ENCODE measurements at regions not wholly inside any gene's neighbourhood (a gene's known extent, or its start where the extent isn't known, plus 50 kb on each side); places are given as distances from the start of the nearest gene placed in this dataset.

DNA sequence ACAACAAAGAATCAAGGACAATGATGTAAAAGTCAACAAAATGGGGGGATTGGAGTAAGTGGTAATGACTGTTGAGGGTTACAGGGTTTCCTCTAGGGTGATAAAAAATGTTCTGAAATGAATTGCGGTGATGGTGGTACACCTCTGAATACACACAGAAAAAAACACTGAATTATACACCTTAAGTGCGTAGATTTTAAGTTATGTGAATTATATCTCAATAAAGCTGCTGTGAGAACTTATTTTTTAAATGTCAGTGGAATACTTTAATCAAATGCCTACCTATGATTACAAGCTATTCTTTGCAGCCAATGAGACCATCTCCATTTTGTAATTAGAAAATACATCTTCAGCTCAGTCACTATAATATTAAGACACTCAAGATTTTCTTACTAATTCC, 53.5 kb downstream of the ZNF608 start:
- ChIA-PET CTCF (interaction anchor here (0.7 kb wide), 1 partner anchor 46 kb away, joined by 3 read pairs; no protein-coding TSS in a partner anchor), POLR2A (no interaction called here)
- TF ChIP-seq, protein P1, sequence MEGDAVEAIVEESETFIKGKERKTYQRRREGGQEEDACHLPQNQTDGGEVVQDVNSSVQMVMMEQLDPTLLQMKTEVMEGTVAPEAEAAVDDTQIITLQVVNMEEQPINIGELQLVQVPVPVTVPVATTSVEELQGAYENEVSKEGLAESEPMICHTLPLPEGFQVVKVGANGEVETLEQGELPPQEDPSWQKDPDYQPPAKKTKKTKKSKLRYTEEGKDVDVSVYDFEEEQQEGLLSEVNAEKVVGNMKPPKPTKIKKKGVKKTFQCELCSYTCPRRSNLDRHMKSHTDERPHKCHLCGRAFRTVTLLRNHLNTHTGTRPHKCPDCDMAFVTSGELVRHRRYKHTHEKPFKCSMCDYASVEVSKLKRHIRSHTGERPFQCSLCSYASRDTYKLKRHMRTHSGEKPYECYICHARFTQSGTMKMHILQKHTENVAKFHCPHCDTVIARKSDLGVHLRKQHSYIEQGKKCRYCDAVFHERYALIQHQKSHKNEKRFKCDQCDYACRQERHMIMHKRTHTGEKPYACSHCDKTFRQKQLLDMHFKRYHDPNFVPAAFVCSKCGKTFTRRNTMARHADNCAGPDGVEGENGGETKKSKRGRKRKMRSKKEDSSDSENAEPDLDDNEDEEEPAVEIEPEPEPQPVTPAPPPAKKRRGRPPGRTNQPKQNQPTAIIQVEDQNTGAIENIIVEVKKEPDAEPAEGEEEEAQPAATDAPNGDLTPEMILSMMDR (IDR thresholded peaks at IDR 0.05; ENCODE audit: insufficient read depth, low read depth, low read length): no peak
- Histone ChIP-seq H3K36me3 (ENCODE audit: control insufficient read depth, insufficient read depth, low read length) (no peaks in the 10 kb centered on the region), H3K27me3 (ENCODE audit: control insufficient read depth, insufficient read depth, low read length) (no peaks in the 10 kb centered on the region), H3K4me3 (ENCODE audit: low read depth, low read length) (no peak overlapping the region)
- no peak for DNase-seq (ENCODE audit: low read depth)

DNA sequence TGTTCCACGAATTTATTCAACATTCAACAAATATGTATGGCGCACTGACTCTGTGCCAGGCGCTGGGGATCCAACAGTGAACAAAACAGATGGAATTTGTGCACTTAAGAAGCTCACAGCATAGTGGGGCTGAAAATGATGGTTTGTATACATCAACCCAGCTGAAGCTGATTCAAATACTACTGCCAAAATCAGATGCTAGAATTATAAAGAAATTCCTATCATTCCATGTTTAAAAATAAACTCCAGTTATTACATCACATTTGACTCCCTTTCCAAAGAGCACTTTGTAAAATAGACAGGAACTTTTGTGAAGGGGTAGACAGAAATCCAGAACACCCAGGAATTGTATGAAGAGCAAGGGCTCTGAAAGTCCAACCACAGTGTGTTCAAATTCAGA, 54.1 kb downstream of the ZNF608 start:
- POLR2A ChIA-PET: no interaction called here
- no peaks in the 10 kb centered on the region for H3K27me3 ChIP-seq (ENCODE audit: control insufficient read depth, insufficient read depth, low read length)

DNA sequence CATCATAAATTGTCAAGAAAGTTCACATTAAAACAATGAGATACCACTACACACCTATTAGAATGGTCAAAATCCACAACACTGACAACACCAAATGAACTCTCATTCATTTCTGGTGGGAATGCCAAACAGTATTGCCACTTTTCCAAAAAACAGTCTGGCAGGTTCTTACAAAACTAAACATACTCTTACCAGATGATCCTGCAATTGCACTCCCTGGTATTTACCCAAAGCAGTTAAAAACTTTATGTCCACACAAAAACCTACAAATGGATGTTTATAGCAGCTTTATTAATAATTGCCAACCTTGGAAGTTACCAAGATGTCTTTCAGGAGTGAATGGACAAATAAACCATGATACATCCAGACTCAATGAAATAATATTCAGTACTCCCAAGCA, 56.8 kb downstream of the ZNF608 start:
- TF ChIP-seq, protein P1 (IDR thresholded peaks at IDR 0.05; ENCODE audit: insufficient read depth, low read depth, low read length): no peak
- ChIA-PET POLR2A (no interaction called here), CTCF (no interaction called here)
- H3K27me3 ChIP-seq (ENCODE audit: control insufficient read depth, insufficient read depth, low read length): no peaks in the 10 kb centered on the region
- no peaks in the 10 kb centered on the region for H3K36me3 ChIP-seq (ENCODE audit: control insufficient read depth, insufficient read depth, low read length)
- DNase-seq (ENCODE audit: low read depth): no peak
- H3K4me3 ChIP-seq (ENCODE audit: low read depth, low read length): no peak overlapping the region

More for the DNA sequence above, 54.1 kb downstream of the ZNF608 start:
- CTCF ChIA-PET: interaction anchor here (0.7 kb wide), 1 partner anchor 45 kb away, joined by 3 read pairs; no protein-coding TSS in a partner anchor
- Histone ChIP-seq H3K4me3 (ENCODE audit: low read depth, low read length) (no peak overlapping the region), H3K36me3 (ENCODE audit: control insufficient read depth, insufficient read depth, low read length) (no peaks in the 10 kb centered on the region)
- DNase-seq (ENCODE audit: low read depth): peak; percentile 24
- TF ChIP-seq, protein P1 (IDR thresholded peaks at IDR 0.05; ENCODE audit: insufficient read depth, low read depth, low read length): no peak

DNA sequence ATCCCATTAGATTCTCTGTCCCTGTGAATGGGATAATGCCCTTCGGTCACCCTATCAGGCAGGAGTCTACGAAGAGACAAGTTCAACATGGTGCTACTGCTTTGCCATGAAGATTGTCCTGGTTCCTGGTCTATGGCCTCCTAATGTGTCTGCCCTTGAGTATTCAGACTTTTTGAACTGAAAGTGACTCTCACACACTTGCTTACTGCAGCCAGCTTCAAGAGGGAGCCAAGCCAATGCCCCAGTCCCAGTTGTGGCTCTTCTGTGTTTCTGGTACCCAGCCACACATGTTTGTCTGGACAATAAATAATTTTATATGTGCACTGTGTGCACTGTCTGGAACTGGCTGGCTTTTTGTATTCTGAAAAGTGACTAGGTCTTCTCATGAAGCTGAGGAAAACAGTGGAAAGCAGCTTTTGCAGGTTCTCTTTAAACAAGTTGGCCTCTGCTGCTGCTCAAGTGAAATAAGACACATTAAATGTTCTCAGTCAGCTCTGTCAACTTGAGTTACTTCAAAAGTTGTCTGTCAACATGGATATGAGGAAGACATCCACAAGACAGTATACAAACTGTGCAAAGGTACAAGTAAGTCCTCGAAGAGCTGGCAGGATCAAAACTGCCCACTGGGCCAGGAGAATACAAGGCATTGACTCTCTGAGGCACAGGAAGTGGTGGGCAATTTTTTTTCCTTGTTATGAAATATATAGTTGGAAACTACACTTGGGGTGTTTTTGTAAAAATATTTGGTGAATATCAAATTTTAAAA, 60.0 kb downstream of the ZNF608 start:
- no peaks in the 10 kb centered on the region for H3K27me3 ChIP-seq (ENCODE audit: control insufficient read depth, insufficient read depth, low read length)
- ChIA-PET POLR2A (interaction anchor here (0.5 kb wide), 1 partner anchor 1931 kb away, joined by 5 read pairs; no protein-coding TSS in a partner anchor), CTCF (no interaction called here)
- TF ChIP-seq, protein P1 (IDR thresholded peaks at IDR 0.05; ENCODE audit: insufficient read depth, low read depth, low read length): no peak
- H3K36me3 ChIP-seq (ENCODE audit: control insufficient read depth, insufficient read depth, low read length): no peaks in the 10 kb centered on the region
- no peak for DNase-seq (ENCODE audit: low read depth)
- H3K4me3 ChIP-seq (ENCODE audit: low read depth, low read length): no peak overlapping the region

DNA sequence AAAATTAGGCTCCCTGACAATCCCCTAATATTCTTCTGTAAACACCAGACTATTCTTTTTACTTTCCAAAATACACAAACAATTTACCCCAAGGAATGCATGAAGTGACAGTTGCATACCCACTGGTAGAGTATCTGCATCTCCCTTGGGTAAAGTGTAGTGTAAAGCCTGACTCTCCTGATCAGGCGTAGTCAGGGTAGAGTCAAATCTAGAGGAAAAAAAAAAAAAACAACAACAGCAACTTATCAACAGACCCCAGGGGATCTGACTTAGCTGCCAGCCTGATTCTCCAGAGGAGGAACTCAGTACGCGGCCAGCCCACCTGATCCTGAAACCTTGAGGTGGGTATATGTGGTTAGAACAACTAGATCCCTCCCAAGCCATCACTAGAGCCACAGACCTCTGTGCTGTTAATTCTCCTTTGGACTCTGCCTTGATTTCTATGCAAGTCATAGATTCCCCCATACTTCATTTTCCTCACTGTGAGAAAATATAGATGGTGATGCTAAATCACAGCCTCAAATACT, 61.0 kb downstream of the ZNF608 start:
- H3K4me3 ChIP-seq (ENCODE audit: low read depth, low read length): no peak overlapping the region
- ChIA-PET POLR2A (no interaction called here), CTCF (no interaction called here)
- no peaks in the 10 kb centered on the region for H3K36me3 ChIP-seq (ENCODE audit: control insufficient read depth, insufficient read depth, low read length)
- DNase-seq (ENCODE audit: low read depth): no peak
- TF ChIP-seq, protein P1 (IDR thresholded peaks at IDR 0.05; ENCODE audit: insufficient read depth, low read depth, low read length): no peak
- no peaks in the 10 kb centered on the region for H3K27me3 ChIP-seq (ENCODE audit: control insufficient read depth, insufficient read depth, low read length)
